NCI-H510A (cell line): ENCODE measurements at regions not wholly inside any gene's neighbourhood (a gene's known extent, or its start where the extent isn't known, plus 50 kb on each side); places are given as distances from the start of the nearest gene placed in this dataset.
"Not testable (repeated sequence)": the region's sequence is repeated elsewhere in the genome, so short reads cannot be mapped to it uniquely, and the experiment has no call there.

Source experiments
- DNase-seq: peaks from one replicate; lab custom pipeline; 2025; lab: John Stamatoyannopoulos, UW

DNA sequence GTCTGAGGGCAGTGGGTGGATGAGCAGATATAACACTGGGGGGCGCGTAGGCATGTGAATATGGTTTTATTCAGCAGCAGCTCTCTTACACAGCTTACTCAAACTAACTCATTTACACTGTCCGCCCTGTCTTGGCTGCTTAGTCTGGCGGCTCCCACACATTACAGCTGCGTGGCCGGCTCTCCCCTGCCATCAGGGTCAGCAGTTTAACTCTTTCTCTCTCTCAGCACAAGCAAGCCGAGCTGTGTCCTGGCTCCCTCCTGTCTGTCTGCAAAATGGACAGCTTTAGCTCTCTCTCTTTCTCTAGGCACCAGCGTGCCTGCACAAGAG lies 1310.1 kb upstream of the RAG2 start:
- DNase-seq = no peak

DNA sequence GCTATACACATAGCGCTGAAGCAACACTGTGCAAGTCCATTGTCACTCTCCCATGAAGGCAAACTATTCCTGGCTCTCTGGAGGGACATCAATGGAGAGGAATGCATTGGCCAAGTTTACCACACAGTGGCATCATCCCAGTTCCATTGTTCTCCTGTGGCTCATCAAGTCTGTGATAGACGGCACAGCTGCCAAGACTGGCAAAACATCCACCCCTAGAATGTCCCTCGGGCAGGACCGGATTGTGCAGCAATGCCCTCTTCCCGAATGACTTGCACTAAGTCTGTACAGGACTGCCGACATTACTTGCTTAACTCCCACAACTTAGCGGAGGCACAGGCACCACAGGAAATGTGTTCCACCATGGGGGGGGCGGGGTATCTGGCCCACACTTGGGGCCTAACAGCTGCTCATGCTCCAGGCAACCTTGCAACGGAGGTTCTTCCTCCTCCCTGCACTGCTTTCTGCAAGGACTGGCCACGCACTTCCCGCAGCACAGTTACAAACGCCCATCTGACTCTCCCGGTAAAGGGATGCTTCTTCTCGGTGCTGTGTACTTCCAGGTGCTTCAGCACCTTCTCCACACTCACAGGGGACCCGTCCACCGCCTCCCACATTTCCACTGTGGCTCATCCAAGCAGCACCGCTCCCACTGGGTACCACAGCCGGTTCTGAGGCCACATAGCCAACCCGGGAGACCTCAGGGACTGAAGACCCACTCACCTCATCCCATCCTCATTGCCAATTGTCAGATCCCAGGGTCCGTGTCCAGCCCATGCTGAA lies 1309.6 kb upstream of the RAG2 start:
- no peak for DNase-seq

DNA sequence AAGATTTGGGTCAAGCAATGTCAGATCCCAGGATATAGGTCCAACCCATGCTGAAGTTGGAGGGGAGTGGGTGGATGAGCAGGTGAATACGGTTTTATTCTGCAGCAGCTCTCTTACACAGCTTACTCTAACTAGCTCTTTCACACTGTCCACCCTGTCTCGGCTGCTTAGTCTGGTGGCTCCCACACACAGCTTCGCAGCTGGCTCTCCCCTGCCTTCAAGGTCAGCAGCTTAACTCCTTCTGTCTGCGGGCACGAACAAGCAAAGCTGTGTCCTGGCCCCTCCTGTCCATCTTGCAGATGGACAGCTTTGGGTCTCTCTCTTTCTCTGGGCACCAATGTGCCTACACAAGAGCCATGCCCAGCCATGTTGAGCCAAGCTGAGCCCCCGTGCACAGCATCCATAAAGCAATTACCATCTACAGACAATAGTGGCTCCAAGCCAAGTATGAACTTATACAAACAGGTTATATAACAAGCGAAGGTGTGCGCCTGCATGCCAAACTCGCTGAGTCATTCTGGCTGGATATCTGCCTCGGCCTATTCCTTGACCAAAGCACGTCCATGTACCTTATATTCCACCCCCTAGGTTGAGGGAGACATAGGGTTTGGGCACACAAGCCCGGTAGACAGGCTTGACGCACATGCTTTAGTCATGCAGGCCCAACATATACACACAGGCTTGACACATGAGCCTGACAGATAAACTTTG lies 1307.8 kb upstream of the RAG2 start:
- DNase-seq = no peak

- no peak for DNase-seq
Measured at GRCh38 chr11:37896016-37896415, 1298.0 kb upstream of the RAG2 start.

- no peak for DNase-seq
Measured at GRCh38 chr11:37881741-37882140, 1283.7 kb upstream of the RAG2 start.

DNA sequence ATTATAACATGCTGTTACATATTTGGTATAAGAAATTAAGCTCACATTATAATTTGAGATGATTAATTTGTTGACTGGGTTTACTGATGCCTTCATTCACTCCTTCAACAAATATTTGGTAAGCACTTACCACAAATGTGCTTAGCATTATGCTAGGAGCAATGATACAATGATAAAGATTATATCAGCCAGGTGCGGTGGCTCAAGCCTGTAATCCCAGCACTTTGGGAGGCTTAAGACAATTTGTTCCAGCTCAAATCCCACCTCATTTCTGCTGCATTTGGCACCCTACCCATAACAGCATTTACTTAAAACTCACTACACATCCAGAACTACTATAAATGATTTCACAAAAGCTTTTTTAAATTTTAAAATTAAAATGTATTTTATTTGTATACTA lies 1263.6 kb upstream of the RAG2 start:
- DNase-seq = no peak

- not testable (repeated sequence) for DNase-seq
Measured at GRCh38 chr11:37858806-37859537, 1260.9 kb upstream of the RAG2 start.

DNA sequence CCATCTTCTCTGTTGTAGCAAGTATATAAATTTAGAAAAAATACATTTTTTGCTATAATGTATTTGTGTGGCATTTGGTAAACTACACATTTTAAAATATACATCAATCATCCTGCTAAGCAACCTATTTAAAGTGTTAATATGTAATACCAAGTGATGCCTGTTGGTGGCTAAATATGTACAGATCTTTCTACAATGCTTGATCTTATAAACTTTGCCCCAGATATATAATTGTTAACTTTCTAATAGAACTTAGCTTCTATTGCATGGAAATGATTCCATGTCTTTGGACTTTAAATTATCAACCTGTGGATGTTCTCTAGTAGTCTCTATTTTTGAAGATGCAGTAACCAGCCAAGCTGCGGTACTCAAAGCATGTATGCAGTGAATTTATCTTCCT lies 1260.4 kb upstream of the RAG2 start:
- DNase-seq = no peak

- no peak for DNase-seq
Measured at GRCh38 chr11:37857726-37858125, 1259.7 kb upstream of the RAG2 start.

DNA sequence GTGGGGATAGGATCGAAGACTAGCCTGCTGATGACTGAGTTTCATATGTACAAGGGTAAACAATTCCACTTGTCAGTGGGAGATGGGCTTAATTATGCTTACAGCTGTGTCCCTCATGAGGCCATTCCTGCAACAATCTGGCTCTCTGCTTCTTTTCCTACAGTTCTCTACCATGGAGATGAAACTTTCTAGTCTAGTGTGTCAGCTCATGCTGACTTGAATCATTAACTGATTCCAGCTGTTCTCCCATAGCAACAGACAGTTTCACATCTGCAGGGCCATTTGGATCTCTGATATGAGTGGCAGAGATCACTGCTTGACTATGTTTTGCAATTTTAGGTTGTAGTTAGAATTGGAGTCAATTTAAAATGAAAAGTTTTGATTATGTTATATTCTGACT lies 1251.7 kb upstream of the RAG2 start:
- no peak for DNase-seq

- DNase-seq = no peak
Measured at GRCh38 chr11:37843603-37844002, 1245.6 kb upstream of the RAG2 start.

GRCh38 chr11:37841016-37841415 lies 1243.0 kb upstream of the RAG2 start:
- no peak for DNase-seq

DNA sequence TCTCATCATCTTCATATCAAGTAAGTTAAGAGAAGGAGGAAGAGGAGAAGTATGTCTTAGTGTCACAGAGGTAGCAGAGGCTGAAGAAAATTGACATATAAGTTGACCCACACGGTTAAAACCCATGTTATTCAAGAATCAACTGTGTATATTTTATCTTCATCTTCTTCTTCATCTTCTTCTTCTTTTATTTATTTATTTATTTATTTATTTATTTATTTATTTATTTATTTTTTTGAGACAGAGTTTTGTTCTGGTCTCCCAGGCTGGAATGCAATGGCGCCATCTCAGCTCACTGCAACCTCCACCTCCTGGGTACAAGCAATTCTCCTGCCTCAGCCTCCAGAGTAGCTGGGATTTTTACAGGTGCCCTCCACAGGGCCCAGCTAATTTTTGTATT lies 1242.3 kb upstream of the RAG2 start:
- DNase-seq = not testable (repeated sequence)

DNA sequence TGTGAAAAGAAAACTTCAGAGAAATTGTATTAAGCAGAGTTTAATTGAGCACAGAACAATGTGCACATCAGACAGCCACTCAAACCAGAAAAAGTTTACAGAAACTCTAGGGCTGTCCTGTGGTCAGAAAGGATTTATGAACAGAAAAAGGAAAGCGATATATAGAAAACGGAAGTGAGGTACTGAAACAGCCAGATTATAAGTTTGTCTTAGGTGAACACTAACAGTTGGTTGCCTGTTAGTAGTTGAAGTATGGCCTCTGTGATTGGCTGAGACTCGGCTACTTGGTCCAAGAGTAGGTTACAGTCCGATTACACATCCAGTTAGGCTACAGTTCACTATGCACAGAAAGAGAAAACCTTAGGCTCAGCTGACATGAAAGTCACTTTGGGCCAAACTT lies 1232.5 kb upstream of the RAG2 start:
- DNase-seq = no peak

DNA sequence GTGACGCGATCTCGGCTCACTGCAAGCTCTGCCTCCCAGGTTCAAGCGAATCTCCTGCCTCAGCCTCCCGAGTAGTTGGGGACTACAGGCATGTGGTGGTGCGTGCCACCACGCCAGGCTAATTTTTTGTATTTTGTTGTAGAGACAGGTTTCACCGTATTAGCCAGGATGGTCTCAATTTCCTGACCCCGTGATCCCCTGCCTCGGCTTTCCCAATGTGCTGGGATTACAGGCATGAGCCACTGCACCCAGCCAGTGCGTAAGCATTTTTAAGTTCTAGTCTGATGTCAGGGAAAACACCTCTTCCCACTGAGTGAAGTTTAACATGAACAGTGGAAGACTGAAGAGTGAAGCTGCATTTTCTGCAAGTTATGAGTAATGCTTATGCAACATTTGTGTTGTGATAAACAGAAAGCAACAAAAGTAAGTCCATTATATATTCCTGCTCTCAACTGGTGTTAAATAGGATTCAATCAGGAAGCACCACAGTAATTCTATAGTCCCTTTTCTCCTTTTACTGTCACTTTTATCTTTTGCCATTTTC lies 1219.8 kb upstream of the RAG2 start:
- no peak for DNase-seq

GRCh38 chr11:37812281-37812880 lies 1214.3 kb upstream of the RAG2 start:
- DNase-seq = no peak

DNA sequence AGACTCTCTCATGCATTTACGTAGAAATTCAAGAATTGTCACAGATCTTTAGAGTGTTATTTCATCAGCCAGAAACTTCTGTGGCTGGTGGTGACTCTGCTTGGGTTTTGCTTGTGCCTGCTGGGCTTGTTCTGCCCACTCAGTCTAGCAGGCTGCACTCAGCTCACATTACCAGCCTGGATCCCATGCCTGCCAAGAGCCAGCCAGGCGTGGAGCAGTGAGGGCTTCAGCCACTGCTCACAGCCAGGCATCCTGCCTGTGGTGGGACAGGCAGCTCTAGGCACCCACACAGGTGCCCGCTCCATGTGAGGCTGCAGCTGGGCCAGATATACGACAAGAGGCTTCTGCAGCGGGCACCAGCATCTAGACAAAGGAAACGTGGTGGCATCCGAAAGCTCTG lies 1213.3 kb upstream of the RAG2 start:
- DNase-seq = no peak

- no peak for DNase-seq
Measured at GRCh38 chr11:37804666-37805065, 1206.6 kb upstream of the RAG2 start.

DNA sequence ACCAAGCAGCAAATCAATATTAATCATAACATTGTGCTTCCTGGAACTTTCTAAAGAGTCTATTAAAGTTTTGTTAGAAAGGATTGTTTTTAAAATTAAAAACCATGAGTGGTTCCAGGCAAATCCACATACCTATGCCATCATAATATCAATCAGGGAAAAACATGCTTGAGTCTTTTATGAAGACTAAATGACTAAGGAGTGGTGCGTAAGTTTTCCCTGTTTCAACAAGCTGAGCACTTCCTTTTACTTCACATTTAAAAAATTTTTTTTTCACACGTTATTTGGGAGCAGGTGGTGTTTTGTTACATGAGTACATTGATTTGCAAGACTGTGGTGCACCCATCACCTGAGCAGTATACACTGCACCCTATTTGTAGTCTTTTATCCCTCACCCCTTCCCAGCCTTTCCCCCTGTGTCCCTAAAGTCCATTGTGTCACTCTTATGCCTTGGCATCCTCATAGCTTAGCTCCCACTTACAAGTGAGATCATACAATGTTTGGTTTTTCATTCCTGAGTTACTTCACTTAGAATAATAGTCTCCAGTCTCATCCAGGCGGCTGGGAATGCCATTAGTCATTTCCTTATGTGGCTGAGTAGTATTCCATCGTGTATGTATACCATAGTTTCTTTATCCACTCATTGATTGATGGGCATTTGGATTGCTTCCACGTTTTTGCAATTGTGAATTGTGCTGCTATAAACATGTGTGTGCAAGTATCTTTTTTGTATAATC lies 1190.3 kb upstream of the RAG2 start:
- DNase-seq = no peak

DNA sequence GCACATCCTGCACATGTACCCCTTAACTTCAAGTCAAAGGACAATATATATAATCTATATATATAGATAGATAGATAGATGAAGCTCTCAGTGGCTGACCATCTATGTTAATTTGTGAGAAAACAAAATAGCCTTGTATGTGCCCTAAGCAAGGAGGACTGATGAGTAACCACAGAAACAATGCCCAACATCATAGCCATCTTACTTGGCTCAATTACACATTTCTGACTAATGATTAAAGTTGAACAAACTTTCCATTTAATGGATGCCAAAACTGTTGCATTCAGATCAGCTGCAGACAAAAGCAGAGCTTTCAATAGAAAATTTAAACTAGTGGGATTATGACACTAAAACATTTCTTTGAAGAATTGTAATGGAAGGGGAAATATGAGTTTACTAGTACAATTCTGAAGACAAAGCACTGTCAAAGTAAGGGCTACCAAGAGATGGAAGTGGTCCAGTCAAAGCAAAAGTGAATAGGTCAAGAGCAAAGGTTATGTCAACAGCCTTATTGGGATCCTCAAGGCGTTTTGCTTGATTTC lies 1188.2 kb upstream of the RAG2 start:
- no peak for DNase-seq

DNA sequence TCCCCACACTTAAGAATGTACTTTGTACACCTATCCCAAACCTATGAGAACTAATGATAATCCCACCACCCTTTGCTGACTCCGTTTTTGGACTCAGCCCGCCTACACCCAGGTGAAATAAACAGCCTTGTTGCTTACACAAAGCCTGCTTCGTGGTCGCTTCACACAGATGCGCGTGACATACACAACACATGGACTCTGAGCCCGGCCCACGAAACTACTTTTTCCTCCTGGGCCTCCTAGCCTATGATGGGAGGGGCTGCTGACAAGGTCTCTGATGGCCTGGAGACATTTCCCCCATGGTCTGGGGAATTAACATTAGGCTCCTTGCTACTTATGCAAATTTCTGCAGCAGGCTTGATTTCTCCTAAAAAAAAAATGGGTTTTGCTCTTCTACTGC lies 1176.4 kb upstream of the RAG2 start:
- DNase-seq = no peak
